PC-3 (cell line): ENCODE measurements at regions not wholly inside any gene's neighbourhood (a gene's known extent, or its start where the extent isn't known, plus 50 kb on each side); places are given as distances from the start of the nearest gene placed in this dataset.

Experiments
- CTCF ChIP-seq: fragments of 300-600 bp; sonication (generic); conservative IDR thresholded peaks from 2 replicates; pipeline ENCODE4 v1.5.1; 2017; ENCODE audit warnings: antibody characterized with exemption, low read depth, mild to moderate bottlenecking, low read length
- EZH2 ChIP-seq: fragments of 300-600 bp; sonication (generic); IDR thresholded peaks from one replicate; pipeline ENCODE4 v1.6.1; 2017; ENCODE audit warnings: antibody characterized with exemption, mild to moderate bottlenecking, low read length; ENCODE audit not compliant: unreplicated experiment
- EZH2phosphoT487 ChIP-seq: fragments of 300-600 bp; sonication (generic); IDR thresholded peaks from 2 replicates; pipeline ENCODE4 v1.6.1; 2018; ENCODE audit warnings: mild to moderate bottlenecking, antibody characterized with exemption, low read length, borderline replicate concordance

- TF ChIP-seq CTCF (no peak), EZH2 (no peak), EZH2phosphoT487 (no peak)
Measured at GRCh38 chr16:47866423-47866822, 289.4 kb downstream of the ABCC12 start.
